D341Med (cell line): ENCODE measurements at regions not wholly inside any gene's neighbourhood (a gene's known extent, or its start where the extent isn't known, plus 50 kb on each side); places are given as distances from the start of the nearest gene placed in this dataset.

Experiments
- DNase-seq: peaks from one replicate; pipeline ENCODE4 v3.0.0; 2012; ENCODE audit warnings: low spot score

DNA sequence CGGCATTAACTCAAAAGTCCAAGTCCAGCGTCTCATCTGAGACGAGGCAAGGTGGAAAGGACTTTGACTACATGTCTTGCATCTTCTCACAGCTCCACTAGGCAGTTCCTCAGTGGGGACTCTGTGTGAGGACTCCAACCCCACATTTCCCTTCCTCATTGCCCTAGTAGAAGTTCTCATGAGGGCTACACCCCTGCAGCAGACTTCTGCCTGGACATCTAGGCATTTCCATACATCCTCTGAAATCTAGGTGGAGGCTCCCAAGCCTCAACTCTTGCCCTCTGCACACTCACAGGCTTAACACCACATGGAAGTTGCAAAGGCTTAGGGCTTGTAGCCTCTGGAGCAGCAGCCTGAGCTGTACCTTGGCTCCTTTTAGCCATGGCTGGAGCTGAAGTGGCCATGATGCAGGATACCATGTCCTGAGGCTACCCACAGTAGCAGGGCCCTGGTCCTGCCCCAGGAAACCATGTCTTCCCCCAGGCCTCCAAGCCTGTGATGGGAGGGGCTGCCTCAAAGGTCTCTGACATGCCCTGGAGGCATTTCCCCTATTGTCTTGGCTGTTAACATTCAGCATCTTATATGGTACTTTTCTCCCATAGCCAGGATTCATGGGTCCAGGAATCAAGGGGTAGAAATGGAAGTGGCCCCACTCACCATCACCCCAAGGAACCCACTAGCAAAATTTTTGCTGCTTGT, 194.6 kb upstream of the KCNG1 start:
- DNase-seq = no peak

DNA sequence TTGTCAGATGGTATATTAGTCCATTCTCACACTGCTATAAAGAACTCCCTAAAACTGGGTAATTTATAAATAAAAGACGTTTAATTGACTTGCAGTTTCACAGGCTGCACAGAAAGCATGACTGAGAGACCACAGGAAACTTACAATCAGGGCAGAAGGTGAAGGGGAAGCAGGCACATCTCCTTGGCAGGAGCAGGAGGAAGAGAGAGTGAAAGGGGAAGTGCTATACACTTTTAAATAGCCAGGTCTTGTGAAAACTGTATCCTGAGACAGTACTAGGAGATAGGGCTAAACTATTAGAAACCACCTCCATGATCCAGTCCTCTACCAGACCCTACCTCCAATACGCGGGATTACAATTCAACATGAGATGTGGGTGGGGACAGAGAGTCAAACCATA, 193.9 kb upstream of the KCNG1 start:
- no peak for DNase-seq

DNA sequence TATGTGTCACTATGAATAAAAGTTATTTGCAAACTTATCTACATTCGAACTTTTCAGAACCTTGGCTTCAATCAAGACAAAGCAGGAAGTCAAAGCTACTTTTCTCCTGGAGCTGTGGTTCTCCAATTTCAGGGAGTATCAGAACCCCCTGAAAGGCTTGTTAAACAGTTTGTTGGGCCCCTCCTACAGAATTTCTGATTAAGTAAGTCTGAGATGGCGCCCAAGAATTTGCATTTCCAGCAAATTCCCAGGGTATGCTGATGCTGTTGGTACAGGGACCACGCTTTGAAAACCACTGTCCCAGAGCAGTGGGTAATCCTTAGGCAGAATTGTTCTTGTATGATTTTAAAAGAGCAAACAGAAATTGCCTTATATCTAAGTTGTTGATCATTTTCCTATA, 189.9 kb upstream of the KCNG1 start:
- no peak for DNase-seq

DNA sequence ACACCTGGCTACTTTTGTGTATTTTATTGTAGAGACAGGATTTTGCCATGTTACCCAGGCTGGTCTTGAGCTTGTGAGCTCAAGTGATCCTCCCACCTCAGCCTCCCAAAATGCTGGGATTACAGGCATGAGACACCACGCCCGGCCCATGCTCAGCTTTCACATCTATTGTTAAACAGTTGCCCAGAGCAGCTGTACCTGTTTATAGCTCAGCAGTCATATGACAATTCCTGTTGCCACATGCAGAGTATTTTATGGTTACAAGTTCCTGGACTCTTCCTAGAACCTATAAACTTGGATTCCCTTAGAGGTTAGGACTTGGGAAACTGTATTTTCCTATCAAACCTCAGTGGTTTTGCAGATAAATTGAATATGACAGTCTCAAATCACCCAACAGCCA, 188.3 kb upstream of the KCNG1 start:
- no peak for DNase-seq

DNA sequence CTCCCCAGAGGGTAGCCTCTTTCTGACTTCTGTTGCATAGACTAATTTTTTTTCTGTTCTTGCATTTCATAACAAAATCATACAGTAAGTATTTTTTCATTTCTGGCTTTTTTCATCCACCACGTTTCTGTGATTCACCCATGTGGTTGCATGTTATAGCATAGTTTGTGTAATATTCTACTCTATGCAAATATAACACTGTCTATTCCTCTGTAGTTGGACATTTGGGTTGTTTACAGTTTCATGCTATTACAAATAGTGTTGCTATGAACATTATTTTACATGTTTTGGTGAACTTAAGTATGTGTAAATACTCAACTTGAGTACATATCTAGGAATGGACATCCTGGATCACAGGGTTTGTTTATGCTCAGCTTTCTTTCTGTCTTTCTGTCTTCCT, 187.2 kb upstream of the KCNG1 start:
- no peak for DNase-seq

DNA sequence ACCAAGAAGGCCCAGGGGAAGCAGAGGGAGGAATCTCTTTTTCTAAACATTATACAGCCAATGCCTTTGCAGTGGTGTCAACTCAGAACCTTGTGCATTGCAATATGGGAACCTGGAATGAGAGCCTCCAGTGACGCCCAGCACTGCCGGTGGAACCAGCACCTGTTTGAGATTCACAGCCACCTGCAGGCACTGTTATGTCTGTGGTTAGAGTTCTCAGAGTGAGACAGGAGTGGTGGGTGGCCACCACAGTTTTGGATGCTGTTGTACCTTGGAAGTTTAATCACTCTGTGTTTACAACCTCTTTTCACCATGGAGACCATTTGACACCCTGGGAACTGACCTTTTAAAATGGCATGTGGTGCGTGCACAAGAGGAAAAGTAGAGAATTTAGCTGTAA, 185.3 kb upstream of the KCNG1 start:
- no peak for DNase-seq

DNA sequence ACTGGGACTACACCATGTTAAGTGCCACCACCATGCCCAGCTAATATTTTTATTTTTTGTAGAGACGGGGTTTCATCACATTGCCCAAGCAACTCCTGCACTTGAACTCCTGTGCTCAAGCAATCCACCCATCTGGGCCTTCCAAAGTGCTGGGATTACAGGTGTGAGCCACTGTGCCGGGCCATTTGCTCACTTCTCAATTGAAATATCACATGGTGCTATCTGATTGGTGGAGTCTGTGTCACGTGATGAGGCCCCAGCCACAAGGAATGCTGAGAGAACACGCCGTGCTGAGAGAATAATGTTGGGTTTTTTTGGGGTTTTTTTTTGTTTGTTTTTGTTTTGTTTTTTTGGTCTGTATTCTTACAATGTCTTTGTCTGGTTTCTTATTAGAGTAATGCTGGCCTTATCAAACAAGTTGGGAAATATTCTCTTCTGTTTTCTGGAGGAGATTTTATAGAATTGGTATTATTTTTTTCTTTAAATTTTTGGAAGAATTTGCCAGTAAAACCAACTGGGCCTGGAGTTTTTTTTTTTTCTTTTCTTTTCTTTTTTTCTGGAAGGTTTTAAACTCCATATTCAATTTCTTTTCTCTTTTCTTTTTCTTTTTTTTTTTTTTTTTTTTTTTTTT, 183.2 kb upstream of the KCNG1 start:
- DNase-seq = no peak

DNA sequence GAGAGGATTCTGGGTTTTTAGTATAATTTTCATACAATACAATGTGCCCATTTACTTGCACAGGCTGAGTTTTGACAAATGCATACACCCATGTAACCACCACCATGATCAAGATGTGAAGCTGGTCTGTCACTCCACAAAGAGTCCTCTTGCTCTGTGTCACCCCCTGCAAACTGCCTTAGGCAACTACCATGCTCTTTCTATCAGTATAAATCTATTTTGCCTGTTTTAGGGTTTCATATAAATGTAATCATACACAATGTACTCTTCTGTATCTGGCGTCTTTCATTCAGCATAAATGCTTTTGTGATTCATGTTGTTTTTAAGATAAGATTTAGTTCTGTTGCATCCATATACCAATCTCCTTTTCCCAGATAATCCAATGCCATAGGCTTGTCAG, 181.9 kb upstream of the KCNG1 start:
- no peak for DNase-seq

DNA sequence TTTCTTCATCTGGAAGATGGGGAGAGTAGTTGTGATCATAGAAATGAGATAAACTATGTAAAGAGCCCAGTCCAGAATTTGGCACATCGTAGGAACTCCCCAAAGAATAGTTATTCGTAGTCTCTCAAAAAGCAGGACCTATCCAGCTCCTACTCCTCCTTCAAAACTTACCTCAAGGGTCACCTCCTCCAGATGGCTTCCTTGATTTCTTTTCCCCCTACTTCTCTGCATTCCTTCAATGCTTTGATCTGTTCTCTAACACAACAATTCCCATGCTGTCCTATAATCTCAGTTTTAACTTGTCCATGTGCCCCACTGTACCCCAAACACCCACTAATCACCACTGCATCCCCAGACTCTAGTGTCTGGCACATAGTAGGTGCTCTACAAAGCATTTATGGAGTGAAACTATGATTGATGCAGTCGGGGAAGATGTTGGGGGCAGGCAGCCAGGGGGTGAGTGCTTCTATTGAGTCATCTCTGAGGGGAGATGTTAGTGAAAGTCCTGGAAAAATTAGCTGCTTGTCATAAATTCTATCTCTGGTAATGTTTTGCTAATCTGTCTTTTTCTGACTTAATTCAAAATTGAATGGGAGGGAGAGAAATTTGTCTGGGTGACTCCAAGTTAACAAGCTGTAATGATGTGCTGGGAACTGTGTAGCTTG, 181.3 kb upstream of the KCNG1 start:
- no peak for DNase-seq

DNA sequence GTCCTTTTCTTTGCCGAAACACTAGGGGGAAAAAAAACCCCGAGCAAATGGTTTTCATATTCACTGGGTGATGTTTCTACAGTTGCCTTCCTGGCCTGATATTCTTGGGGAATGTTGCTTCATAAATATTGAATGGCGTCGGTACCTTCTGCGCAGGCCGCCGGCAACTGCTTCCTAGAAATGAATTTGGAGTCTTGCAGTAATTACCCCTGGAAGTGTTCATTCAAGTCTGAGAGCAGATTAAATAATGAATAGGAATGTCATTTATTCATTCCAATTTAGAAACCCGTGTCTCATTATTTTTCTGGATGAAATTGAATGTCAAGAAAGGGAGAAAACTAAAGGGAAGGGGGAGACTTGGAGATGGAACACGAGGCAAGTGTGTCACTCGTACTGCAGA, 179.4 kb upstream of the KCNG1 start:
- no peak for DNase-seq

DNA sequence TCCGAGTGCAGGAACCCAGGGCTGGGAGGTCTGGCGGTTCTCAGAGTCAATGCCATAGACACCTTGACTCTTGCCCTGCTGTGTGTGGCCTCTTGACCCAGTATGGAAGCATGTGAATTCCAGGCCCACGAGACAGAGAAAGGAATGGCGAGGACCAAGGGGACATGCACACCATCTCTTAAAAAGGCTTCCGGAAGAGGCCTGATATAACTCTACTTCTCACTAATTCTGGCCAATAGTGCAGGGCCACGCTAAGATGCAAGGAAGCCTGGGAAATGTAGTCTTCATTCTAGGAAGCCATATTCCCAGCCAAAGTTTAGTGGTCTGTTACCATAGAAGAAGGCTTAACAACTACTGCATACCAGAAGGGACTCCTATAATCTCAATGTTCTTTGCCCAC, 177.0 kb upstream of the KCNG1 start:
- DNase-seq = no peak

DNA sequence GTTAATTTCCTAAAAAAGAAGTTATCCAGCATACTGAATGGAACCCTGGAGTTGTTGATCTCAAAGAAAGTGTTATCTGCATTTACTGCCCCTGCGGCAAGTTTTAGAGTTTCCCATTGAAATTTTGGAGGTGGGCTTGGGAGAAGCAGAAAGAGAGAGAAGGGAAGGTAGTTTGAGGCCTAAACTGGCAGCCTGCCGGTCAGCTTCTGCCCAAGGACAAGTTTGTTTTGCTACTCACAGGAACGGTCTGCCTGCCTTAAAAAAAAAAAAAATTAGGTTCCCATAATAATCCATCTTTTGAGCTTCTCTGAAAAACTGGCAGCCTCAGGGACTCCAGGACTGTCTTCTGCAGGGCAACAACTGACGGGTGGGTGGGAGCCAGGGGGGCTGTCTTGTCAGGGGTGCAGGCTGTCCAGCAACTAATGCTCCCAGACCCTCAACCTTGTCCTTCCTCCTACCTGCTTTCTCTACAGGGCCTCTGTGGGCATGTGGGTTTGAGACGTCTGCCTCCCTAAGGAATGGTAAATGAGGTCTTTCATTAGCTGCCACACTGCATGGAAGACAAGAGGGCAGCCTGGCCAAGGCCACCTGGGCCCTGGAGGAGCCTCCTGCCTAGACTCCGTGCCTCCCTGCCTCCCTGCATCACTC, 176.1 kb upstream of the KCNG1 start:
- no peak for DNase-seq

DNA sequence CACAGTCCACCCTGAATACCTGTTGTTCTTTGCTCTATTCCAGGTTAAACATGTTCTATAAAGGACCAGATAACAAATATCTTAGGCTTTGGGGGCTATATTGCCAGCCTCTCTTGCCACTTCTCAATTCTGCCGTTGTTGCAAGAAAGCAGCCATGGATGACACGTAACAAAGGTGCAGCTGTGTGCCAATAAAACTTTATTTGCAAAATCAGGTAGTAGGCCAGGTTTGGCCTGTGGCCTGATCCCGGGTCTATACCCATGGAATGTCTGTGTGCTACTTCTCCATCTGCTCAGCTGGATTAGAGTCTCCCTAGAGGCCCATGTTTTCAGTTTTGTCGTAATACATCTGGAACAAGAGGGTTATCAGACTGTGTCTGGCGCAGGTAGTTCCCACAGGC, 175.3 kb upstream of the KCNG1 start:
- no peak for DNase-seq

DNA sequence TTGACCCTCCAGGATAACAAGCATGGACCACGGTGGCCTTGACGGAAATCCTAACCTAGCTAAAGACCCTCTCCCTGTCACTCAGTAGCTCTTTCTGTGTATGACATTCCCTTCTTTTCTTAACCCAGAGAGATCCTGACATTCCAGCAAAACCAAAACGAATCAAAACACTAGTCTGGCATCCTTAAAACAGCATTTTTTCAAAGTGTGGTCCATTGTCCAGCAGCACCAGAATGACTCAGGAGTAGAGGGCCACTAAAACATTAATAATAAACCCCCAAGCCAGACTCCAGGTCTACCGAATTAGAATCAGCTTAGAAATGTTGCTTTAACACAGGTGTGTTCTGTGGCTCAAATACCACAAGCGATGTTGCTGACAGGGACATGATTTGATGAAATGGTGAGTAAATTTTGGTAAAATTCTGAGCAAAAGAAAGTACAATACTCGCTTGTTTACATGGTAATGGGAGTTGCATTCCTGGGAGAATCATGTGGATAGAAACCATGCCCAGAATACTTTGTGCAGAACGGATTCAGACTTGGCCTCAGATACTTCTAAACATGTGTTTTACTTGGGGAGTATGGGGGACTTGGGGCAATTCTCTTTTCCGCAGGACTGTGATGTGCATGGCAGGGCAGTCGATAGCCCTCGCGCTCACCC, 174.2 kb upstream of the KCNG1 start:
- DNase-seq = no peak

DNA sequence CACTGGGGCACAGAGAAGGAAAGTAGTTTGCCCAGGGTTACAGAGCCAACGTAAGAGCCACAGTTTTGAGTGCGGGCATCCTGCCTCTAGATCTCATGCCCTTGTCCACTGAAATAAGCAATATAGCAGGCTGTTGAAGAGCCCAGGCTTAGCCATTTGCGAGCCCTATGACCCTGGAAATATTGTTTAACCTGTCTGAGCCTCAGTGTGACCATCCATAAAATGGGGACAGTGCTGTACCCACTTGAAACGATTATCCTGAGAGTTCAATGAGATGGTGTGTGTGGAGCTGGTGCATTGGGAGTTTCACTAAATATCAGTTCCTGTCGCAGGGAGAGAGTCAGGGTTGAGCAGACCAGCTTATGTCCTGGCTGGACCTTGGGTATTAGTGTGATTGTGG, 173.1 kb upstream of the KCNG1 start:
- DNase-seq = no peak

DNA sequence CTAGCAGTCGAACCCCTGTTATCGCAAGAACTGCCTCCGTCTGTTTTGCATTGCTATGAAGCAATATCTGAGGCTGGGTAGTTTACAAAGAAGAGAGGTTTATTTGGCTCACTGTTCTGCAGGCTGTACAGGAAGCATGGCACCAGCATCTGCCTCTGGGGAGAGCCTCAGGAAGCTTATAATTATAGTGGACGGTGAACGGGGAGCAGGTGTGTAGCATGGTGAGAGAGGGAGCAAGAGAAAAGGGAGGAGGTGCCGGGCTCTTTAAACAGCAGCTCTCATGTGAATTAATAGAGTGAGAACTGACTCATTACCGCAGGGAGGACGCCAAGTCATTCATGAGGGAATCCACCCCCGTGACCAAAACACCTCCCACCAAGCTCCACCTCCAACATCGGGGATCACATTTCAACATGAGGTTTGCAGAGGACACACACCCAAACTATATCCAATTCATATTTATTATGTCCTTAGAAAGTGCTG, 172.6 kb upstream of the KCNG1 start:
- no peak for DNase-seq

DNA sequence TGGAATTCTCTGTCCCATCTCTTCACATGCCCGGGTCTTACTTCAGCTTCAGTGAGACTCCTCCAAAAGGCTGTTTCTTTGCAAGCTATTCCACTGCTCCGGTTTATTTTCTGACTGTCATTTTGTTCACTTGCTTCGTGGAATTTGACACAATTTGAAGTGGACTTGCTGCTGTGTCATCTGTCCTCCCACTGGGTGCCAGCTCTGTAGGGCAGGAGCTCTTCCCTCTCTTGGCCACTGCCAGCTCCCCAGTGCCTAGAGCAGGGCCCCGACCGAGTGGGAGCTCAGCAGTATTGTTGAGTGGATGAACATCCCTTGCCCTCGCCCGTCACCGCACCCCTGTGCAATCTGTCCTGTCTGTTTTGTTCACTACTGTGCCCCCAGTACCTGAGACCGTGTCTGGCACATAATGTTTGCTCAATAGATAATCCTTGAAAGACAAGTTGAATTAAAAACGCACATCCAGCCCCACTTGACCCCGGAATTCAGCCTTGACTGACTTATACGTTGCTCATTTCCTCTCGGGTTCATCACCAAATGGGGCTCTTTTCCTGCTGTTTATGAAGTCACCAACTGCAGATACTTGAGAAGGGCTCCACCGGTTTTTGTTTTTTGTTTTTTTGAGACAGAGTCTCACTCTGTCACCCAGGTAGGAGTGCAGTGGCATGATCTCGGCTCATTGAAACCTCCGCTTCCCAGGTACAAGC, 170.3 kb upstream of the KCNG1 start:
- DNase-seq = no peak

DNA sequence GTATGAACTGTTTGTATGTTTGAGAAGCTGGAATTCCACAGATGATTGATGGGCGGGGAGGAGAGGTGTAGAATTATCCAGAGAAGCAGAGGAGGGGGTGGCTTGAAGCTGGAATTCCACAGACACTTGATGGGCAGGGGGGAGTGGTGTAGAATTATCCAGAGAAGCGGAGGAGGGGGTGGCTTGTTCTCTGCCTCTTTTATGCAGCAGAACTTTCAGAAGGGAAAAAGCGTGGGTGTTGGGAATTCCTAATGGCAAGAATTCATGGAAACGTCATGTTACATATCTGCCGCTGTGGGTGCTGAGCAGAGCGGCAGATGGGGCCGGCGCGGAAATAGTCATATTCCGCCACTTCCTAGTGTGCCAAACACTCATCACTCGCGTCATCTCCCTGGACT, 167.9 kb upstream of the KCNG1 start:
- no peak for DNase-seq

DNA sequence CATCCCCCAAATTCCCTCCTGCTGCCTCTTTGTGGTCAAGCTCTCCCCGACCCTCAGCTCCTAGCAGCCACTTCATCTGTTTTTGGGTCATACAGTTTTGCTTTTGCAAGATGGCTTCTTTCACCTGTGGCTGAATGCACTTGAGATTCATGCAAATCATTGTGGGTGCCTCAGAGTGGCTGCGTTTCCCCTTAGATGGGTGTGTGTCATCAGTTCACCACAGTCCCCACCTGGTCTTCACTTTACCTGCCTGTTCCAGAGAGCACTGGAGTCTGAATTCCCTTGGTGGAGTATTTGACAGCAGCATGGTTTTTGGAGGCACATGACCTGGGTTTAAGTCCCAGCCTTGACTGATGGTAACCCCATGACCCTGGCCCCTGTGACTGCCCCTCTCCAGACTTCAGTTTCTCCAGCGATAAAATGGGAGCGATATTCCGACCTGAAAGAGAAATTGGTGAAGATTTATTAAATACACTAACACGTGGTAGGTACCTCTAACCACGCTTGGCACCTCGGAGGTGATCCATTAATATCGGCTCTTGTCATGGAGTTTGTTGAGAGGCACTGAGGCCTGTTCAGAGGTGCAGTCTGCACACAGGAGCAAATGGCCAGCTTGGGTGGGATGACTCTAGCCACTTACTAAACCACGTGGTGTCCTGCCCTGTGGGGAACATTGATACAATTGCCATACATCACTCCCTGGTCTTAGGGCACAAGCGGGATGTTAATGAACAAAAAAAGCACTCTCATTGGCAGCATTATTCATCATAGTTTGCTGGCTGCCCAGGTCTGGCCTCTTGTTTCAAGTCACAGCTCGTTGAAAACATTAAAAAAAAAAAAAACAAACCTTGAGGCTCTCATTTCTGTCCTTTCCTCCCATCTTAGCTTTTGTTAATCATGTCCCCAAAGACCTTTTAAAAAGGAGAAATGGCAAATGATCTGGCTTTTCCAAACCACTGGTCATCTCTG, 167.2 kb upstream of the KCNG1 start:
- no peak for DNase-seq

DNA sequence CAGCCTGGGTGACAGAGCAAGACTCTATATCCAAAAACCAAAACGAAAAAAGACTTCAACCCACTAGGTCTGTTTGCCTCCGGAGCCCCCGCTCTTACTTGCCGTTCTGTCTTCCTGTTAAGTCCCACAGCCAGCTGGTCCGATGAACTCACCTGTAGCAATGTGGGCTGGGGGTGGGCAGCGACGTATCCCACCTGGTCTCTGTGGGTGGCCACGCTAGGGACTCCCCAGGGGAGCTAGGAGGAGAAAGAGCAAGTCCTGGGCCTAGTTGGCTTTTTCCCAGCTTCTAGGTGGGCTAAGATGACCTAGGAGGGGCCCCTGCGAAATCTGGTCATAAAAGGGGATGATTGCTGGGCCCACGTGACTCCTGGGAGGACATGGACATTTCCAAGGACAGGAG, 166.0 kb upstream of the KCNG1 start:
- no peak for DNase-seq

DNA sequence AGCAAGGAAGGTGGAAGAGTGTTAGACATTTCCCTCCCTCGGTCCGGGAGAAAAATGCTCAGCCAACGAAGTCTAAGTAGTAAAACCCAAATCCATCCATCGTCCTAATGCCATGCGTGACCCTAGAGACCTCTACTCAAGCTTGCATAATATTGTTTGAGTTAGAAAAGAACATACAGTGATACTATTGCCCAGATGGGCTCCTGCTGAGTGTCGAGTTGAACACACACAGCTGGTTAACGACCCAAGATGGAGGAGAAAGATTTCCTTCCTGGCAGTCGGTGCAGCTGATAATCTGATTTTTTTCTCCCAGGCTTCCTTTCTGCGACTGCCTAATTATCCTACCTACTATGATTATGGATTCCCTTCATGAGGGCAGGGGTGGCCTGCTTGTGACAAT, 164.4 kb upstream of the KCNG1 start:
- no peak for DNase-seq
